Tibial nerve (tissue), 4 donors: ENCODE measurements at regions not wholly inside any gene's neighbourhood (a gene's known extent, or its start where the extent isn't known, plus 50 kb on each side); places are given as distances from the start of the nearest gene placed in this dataset.

ENCODE experiments used
- EP300 ChIP-seq, 2 donors: sonication (generic); formaldehyde crosslinking; IDR thresholded peaks; one replicate each; pipeline ENCODE4 v1.6.1; 2017; ENCODE audit warnings: antibody characterized with exemption in 2 of 2, mild to moderate bottlenecking in 1 of 2
- TF ChIP-seq, protein P1 (sequence below), 5 experiments: fragments of 200-600 bp in 3 of 5; fragments of 450-650 bp in 2 of 5; sonication (generic) in 3 of 5; IDR thresholded peaks; one replicate each; pipeline ENCODE4 v1.5.1; 2016 to 2019; ENCODE audit warnings: antibody characterized with exemption in 5 of 5, mild to moderate bottlenecking in 3 of 5, moderate library complexity in 2 of 5

DNA sequence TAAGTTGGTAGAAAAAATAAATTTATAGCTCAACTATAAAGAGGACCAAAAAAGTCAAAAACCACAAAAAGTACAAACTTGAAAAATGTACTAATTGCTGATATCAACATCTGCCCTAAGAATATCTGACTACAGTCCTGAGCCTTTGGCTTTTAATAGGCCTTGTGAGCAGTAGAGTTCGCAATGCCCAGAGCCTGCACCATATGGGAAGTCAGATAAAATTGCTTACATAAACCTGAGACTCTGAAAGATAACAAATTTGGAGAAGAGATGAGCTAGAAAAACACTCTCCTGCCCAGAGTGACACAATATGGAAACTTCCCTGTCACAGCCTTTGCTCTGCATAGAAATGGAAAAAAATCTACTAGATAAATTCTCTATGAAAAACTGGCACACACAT lies 368.0 kb upstream of the GRIN3A start:
- TF ChIP-seq, protein P1, sequence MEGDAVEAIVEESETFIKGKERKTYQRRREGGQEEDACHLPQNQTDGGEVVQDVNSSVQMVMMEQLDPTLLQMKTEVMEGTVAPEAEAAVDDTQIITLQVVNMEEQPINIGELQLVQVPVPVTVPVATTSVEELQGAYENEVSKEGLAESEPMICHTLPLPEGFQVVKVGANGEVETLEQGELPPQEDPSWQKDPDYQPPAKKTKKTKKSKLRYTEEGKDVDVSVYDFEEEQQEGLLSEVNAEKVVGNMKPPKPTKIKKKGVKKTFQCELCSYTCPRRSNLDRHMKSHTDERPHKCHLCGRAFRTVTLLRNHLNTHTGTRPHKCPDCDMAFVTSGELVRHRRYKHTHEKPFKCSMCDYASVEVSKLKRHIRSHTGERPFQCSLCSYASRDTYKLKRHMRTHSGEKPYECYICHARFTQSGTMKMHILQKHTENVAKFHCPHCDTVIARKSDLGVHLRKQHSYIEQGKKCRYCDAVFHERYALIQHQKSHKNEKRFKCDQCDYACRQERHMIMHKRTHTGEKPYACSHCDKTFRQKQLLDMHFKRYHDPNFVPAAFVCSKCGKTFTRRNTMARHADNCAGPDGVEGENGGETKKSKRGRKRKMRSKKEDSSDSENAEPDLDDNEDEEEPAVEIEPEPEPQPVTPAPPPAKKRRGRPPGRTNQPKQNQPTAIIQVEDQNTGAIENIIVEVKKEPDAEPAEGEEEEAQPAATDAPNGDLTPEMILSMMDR (IDR thresholded peaks at IDR 0.05): no peak
- TF ChIP-seq EP300 (IDR thresholded peaks at IDR 0.05): no peak
